DMS153 treated with DMSO at 0.1 percent for 48 hours (cell line): ENCODE measurements at regions not wholly inside any gene's neighbourhood (a gene's known extent, or its start where the extent isn't known, plus 50 kb on each side); places are given as distances from the start of the nearest gene placed in this dataset.

Experiments used
- DNase-seq: peaks from one replicate; lab custom pipeline; 2025; ENCODE audit not compliant: unreplicated experiment; lab: John Stamatoyannopoulos, UW

- no peak for DNase-seq
Measured at GRCh38 chr15:31455499-31455898, 128.9 kb downstream of the KLF13 start.

- no peak for DNase-seq
Measured at GRCh38 chr15:31456354-31457060, 129.9 kb downstream of the KLF13 start.

GRCh38 chr15:31457161-31457560, 130.5 kb downstream of the KLF13 start:
- DNase-seq, result no peak

GRCh38 chr15:31457631-31458526, 131.2 kb downstream of the KLF13 start:
- no peak for DNase-seq

GRCh38 chr15:31458596-31459399, 132.2 kb downstream of the KLF13 start:
- DNase-seq, result no peak

GRCh38 chr15:31459400-31459748, 132.7 kb downstream of the KLF13 start:
- DNase-seq, result no peak

GRCh38 chr15:31461375-31461774, 134.7 kb downstream of the KLF13 start:
- no peak for DNase-seq

- DNase-seq, result no peak
Measured at GRCh38 chr15:31461911-31462480, 135.4 kb downstream of the KLF13 start.

- DNase-seq, result no peak
Measured at GRCh38 chr15:31463521-31464102, 137.0 kb downstream of the KLF13 start.

GRCh38 chr15:31464216-31465082, 137.8 kb downstream of the KLF13 start:
- DNase-seq, result no peak

- no peak for DNase-seq
Measured at GRCh38 chr15:31465083-31465955, 138.7 kb downstream of the KLF13 start.

- no peak for DNase-seq
Measured at GRCh38 chr15:31467361-31467760, 140.7 kb downstream of the KLF13 start.

GRCh38 chr15:31468911-31469785, 142.5 kb downstream of the KLF13 start:
- no peak for DNase-seq

- no peak for DNase-seq
Measured at GRCh38 chr15:31469786-31470525, 143.3 kb downstream of the KLF13 start.

GRCh38 chr15:31470756-31471155, 144.1 kb downstream of the KLF13 start:
- DNase-seq, result no peak

- DNase-seq, result no peak
Measured at GRCh38 chr15:31471731-31472430, 145.2 kb downstream of the KLF13 start.
